K562 (cell line): ENCODE measurements at regions not wholly inside any gene's neighbourhood (a gene's known extent, or its start where the extent isn't known, plus 50 kb on each side); places are given as distances from the start of the nearest gene placed in this dataset.

Experiments
- ATAC-seq: fragments of 200-7000 bp; cut with Tn5 transposase; 3 replicates; pipeline ENCODE4 v1.9.1; 2020; ENCODE audit warnings: moderate library complexity
- BruUV-seq: library from RNA; stranded (reverse); fragments of 400-500 nt; replicated peaks from 2 replicates; lab custom pipeline; 2021; lab: Mats Ljungman, UMichigan
- CTCF ChIA-PET: fragments of 300-600 bp; formaldehyde crosslinking; extraction: SDS; loops from one replicate; lab custom pipeline; 2021; ENCODE audit warnings: low intra/inter-chr PET ratio; lab: Yijun Ruan, JAX
- POLR2A ChIA-PET: fragments of 300-600, 350-650 bp; sonication (Branson Sonifier 250); formaldehyde crosslinking; extraction: SDS; loops from one replicate; lab custom pipeline; 2021; ENCODE audit warnings: antibody characterized with exemption, inconsistent platforms; lab: Yijun Ruan, JAX
- DNase-seq, 4 experiments: peaks; one replicate each; pipeline versions ENCODE4 v3.0.0 to v3.0.0-alpha.2; 2011 to 2018; ENCODE audit warnings: low spot score in 3 of 4, mixed read lengths in 3 of 4; ENCODE audit errors: extremely low read depth in 1 of 4
- FAIRE-seq: peaks from 2 replicates; lab custom pipeline; 2011; peaks lifted over from hg19 to GRCh38; lab: Jason Lieb, UNC
- H2AFZ ChIP-seq: 2 replicates; pipeline ENCODE4 v1.6.0; 2011; ENCODE audit warnings: low read depth, low read length, control low read depth, inconsistent platforms
- H3K27ac ChIP-seq: fragments of 200-600 bp; 3 replicates; pipeline ENCODE4 v1.8.0; 2011; ENCODE audit warnings: low read depth, mild to moderate bottlenecking, control low read depth, inconsistent platforms, low read length, moderate library complexity, mixed read lengths; ENCODE audit errors: extremely low read depth
- H3K27me3 ChIP-seq, 2 experiments: fragments of 300-600 bp in 1 of 2; 2 replicates in 1 of 2; 3 replicates in 1 of 2; pipeline versions ENCODE4 v1.6.0 to v1.8.0; 2011; ENCODE audit warnings: inconsistent platforms in 2 of 2, low read length in 2 of 2, mild to moderate bottlenecking in 1 of 2, mixed read lengths in 1 of 2, moderate library complexity in 1 of 2; ENCODE audit not compliant: control insufficient read depth in 2 of 2, insufficient read depth in 2 of 2
- H3K36me3 ChIP-seq: fragments of 300-600 bp; 3 replicates; pipeline ENCODE4 v1.8.0; 2011; ENCODE audit warnings: mild to moderate bottlenecking, low read length, inconsistent platforms; ENCODE audit not compliant: control insufficient read depth, insufficient read depth
- H3K4me1 ChIP-seq, 2 experiments: fragments of 200-600 bp in 1 of 2; replicated peaks in 1 of 2; 2 replicates in 1 of 2; 3 replicates in 1 of 2; pipeline versions ENCODE4 v1.5.1 to v1.8.0; 2011; ENCODE audit warnings: inconsistent platforms in 2 of 2, low read length in 2 of 2, mild to moderate bottlenecking in 1 of 2, mixed read lengths in 1 of 2, moderate library complexity in 1 of 2; ENCODE audit not compliant: control insufficient read depth in 2 of 2, insufficient read depth in 2 of 2
- H3K4me2 ChIP-seq: 2 replicates; pipeline ENCODE4 v1.6.1; 2011; ENCODE audit warnings: low read length, control low read depth, inconsistent platforms, mixed read lengths; ENCODE audit not compliant: insufficient read depth
- H3K4me3 ChIP-seq: fragments of 200-600 bp; sonication (generic), shearing (Covaris generic); 2 replicates; pipeline ENCODE4 v1.5.1; 2016; ENCODE audit warnings: control low read depth, inconsistent platforms
- H3K79me2 ChIP-seq: fragments of 200-600 bp; 3 replicates; pipeline ENCODE4 v1.8.0; 2011; ENCODE audit warnings: low read length, inconsistent platforms; ENCODE audit not compliant: control insufficient read depth, insufficient read depth
- H3K9ac ChIP-seq, 2 experiments: 2 replicates each; pipeline versions ENCODE4 v1.6.0 to v1.6.1; 2011; ENCODE audit warnings: low read depth in 2 of 2, low read length in 2 of 2, control low read depth in 1 of 2, inconsistent platforms in 1 of 2, mild to moderate bottlenecking in 1 of 2, mixed read lengths in 1 of 2; ENCODE audit not compliant: insufficient read depth in 1 of 2
- H3K9me1 ChIP-seq: one replicate; pipeline ENCODE4 v1.6.0; 2011; ENCODE audit warnings: inconsistent platforms, mild to moderate bottlenecking, low read length, moderate library complexity; ENCODE audit not compliant: control insufficient read depth, insufficient read depth
- H3K9me3 ChIP-seq: replicated peaks from 2 replicates; pipeline ENCODE4 v1.5.1; 2011; ENCODE audit warnings: low read depth, low read length, inconsistent platforms; ENCODE audit not compliant: control insufficient read depth, insufficient read depth
- H4K20me1 ChIP-seq: replicated peaks from 2 replicates; pipeline ENCODE4 v1.6.1; 2011; ENCODE audit warnings: low read length, inconsistent platforms, mixed read lengths; ENCODE audit not compliant: control insufficient read depth, insufficient read depth
- MECOM ChIP-seq: fragments of 250-450 bp; sonication (Bioruptor Pico); IDR thresholded peaks from 2 replicates; pipeline ENCODE4 v1.8.0; 2022; ENCODE audit warnings: inconsistent platforms
- NFYB ChIP-seq: IDR thresholded peaks from 2 replicates; pipeline ENCODE4 v1.6.1; 2011; ENCODE audit warnings: mild to moderate bottlenecking, moderate library complexity; ENCODE audit not compliant: insufficient read length; ENCODE audit errors: extremely low read depth
- NR4A1 ChIP-seq, 2 experiments: fragments of 250-450 bp in 1 of 2; fragments of 450-650 bp in 1 of 2; sonication (Bioruptor Pico) in 1 of 2; IDR thresholded peaks; 2 replicates each; pipeline versions ENCODE4 v1.4.0 to v1.6.1; 2016 to 2020; ENCODE audit warnings: mild to moderate bottlenecking in 2 of 2, missing compliant biosample characterization in 1 of 2, missing genetic modification characterization in 1 of 2, moderate library complexity in 1 of 2
- PRMT5 ChIP-seq: sonication (generic); formaldehyde crosslinking; IDR thresholded peaks from 2 replicates; pipeline ENCODE4 v1.5.0; 2020; ENCODE audit warnings: missing genetic modification reagents
- ZNF561 ChIP-seq: fragments of 450-650 bp; formaldehyde crosslinking; conservative IDR thresholded peaks from 2 replicates; pipeline ENCODE4 v1.4.0; 2020; ENCODE audit warnings: mild to moderate bottlenecking, moderate library complexity
- WGBS: fragments of 100-300 bp; shearing (Covaris generic); methylation state at CpG from one replicate; pipeline ENCODE4 v1.1.6; 2016; ENCODE audit warnings: low coverage, mixed read lengths; ENCODE audit not compliant: insufficient coverage; ENCODE audit errors: missing lambda C conversion rate; 5-methylcytosine and 5-hydroxymethylcytosine counted together
- in situ Hi-C: fragments of 300-500 bp; cut with MboI; formaldehyde crosslinking; loops from 4 replicates; pipeline ENCODE4 v1.15.0; 2018; ENCODE audit warnings: inconsistent platforms, mixed read lengths
- intact Hi-C: fragments of 100-400 bp; cut with micrococcal nuclease; formaldehyde crosslinking; loops from 2 replicates; pipeline ENCODE4 v1.14.2; 2022
- TF ChIP-seq, protein P1 (sequence below): fragments of 200-800 bp; sonication (Bioruptor generic); IDR thresholded peaks from 2 replicates; pipeline ENCODE4 v1.6.1; 2017; ENCODE audit warnings: missing genetic modification characterization, missing compliant biosample characterization

DNA sequence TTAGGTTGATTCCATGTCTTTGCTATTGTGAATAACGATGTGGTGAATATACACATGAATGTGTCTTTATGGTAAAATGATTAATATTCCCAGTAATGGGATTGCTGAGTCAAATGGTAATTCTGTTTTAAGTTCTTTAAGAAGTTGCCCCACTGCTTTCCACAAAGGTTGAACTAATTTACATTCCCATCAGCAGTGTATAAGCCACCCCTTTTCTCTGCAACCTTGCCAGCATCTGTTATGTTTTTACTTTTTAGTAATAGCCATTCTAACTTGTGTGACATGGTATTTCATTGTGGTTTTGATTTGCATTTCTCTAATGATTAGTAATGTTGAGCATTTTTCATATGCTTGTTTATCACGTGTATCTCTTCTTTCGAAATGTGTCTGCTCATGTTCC lies 503.3 kb downstream of the PCDH18 start (continued):
- TF ChIP-seq, protein P1, sequence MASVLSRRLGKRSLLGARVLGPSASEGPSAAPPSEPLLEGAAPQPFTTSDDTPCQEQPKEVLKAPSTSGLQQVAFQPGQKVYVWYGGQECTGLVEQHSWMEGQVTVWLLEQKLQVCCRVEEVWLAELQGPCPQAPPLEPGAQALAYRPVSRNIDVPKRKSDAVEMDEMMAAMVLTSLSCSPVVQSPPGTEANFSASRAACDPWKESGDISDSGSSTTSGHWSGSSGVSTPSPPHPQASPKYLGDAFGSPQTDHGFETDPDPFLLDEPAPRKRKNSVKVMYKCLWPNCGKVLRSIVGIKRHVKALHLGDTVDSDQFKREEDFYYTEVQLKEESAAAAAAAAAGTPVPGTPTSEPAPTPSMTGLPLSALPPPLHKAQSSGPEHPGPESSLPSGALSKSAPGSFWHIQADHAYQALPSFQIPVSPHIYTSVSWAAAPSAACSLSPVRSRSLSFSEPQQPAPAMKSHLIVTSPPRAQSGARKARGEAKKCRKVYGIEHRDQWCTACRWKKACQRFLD = no peak
- TF ChIP-seq, all 486 proteins: peak for 0

GRCh38 chr4:137025484-137026059 lies 506.7 kb downstream of the PCDH18 start:
- DNase-seq (no peak), FAIRE-seq (no peak), ATAC-seq (no peak)
- H3K27ac ChIP-seq = no peak overlapping the region
- ChIA-PET CTCF (no interaction called here), POLR2A (no interaction called here)
- no peaks in the 10 kb centered on the region for H4K20me1 ChIP-seq
- intact Hi-C loops = no loop called here
- no peak for TF ChIP-seq NFYB
- no peak for TF ChIP-seq NR4A1 (CRISPR knock-in tag; IDR thresholded peaks at IDR 0.05)
- TF ChIP-seq NR4A1 (tag; IDR thresholded peaks at IDR 0.05) = no peak
- TF ChIP-seq ZNF561 = no peak
- no peak for TF ChIP-seq MECOM (CRISPR knock-in tag)
- TF ChIP-seq PRMT5 (CRISPR knock-in tag) = no peak
- no peaks in the 10 kb centered on the region for H3K79me2 ChIP-seq
- H2AFZ ChIP-seq = no peak overlapping the region
- H3K4me3 ChIP-seq = no peak overlapping the region
- no peaks in the 10 kb centered on the region for H3K9me1 ChIP-seq
- H3K27me3 ChIP-seq = no peaks in the 10 kb centered on the region
- H3K4me2 ChIP-seq = no peak overlapping the region
- 1% methylated on average over 5 of the region's 5 CpGs for WGBS
- H3K9me3 ChIP-seq = no peaks in the 10 kb centered on the region; the same call in 1 of the 2 replicates
- no peak overlapping the region for H3K9ac ChIP-seq
- no peaks in the 10 kb centered on the region for H3K4me1 ChIP-seq
- no TSS peak for BruUV-seq
- H3K36me3 ChIP-seq = no peaks in the 10 kb centered on the region
- in situ Hi-C loops = no loop called here
